ENCODE measurements at regions not wholly inside any gene's neighbourhood (a gene's known extent, or its start where the extent isn't known, plus 50 kb on each side); places are given as distances from the start of the nearest gene placed in this dataset.
A peak's percentile ranks its signal among the peaks of the same experiment; 100 is the strongest.
"Not testable (repeated sequence)": the region's sequence is repeated elsewhere in the genome, so short reads cannot be mapped to it uniquely, and the experiment has no call there.

GRCh38 chr22:36084717-36085116, 56.1 kb upstream of the RBFOX2 start:
- no peak for TF ChIP-seq CTCF (IDR thresholded peaks at IDR 0.05)
- ATAC-seq (no peak), DNase-seq (no peak)
- no peaks in the 10 kb centered on the region for H3K4me1 Mint-ChIP-seq (ENCODE audit: low read depth)
- intact Hi-C loops (cut with micrococcal nuclease): no loop called here
- no peaks in the 10 kb centered on the region for H3K27me3 Mint-ChIP-seq
- ChIA-PET CTCF (interaction anchor here (4.7 kb wide), 1 partner anchor 19 kb away, joined by 41 read pairs; no protein-coding TSS in a partner anchor), POLR2A (no interaction called here)
- H3K4me3 Mint-ChIP-seq: no peak overlapping the region
- H3K27ac Mint-ChIP-seq: no peak overlapping the region
- H3K9me3 Mint-ChIP-seq: no peaks in the 10 kb centered on the region
- H3K36me3 Mint-ChIP-seq (ENCODE audit: low read depth): no peaks in the 10 kb centered on the region

- Mint-ChIP-seq H3K4me3 (no peak overlapping the region), H3K27ac (no peak overlapping the region)
These were observed 54.4 kb upstream of the RBFOX2 start for GRCh38 chr22:36083056-36083455.

GRCh38 chr22:36081023-36081431, 52.4 kb upstream of the RBFOX2 start:
- POLR2A ChIA-PET: no interaction called here
- no peak for DNase-seq

More at GRCh38 chr22:36083056-36083455, 54.4 kb upstream of the RBFOX2 start:
- no peaks in the 10 kb centered on the region for H3K36me3 Mint-ChIP-seq (ENCODE audit: low read depth)
- CTCF ChIA-PET: interaction anchor here (0.8 to 4.7 kb wide), 2 partner anchors 18 to 41 kb away, joined by 3 to 41 read pairs; no protein-coding TSS in a partner anchor
- TF ChIP-seq CTCF (IDR thresholded peaks at IDR 0.05): no peak
- intact Hi-C loops (cut with micrococcal nuclease): no loop called here
- DNase-seq: no peak
- ATAC-seq: no peak
- no peaks in the 10 kb centered on the region for H3K27me3 Mint-ChIP-seq
- POLR2A ChIA-PET: no interaction called here
- H3K9me3 Mint-ChIP-seq: no peaks in the 10 kb centered on the region
- H3K4me1 Mint-ChIP-seq (ENCODE audit: low read depth): no peaks in the 10 kb centered on the region

GRCh38 chr22:36080281-36080680, 51.7 kb upstream of the RBFOX2 start:
- DNase-seq; H3K4me3 Mint-ChIP-seq; H3K4me1 Mint-ChIP-seq (ENCODE audit: low read depth); H3K27ac Mint-ChIP-seq; H3K27me3 Mint-ChIP-seq; POLR2A ChIA-PET; H3K9me3 Mint-ChIP-seq; intact Hi-C loops (cut with micrococcal nuclease); ATAC-seq; H3K36me3 Mint-ChIP-seq (ENCODE audit: low read depth): not testable (repeated sequence)
- CTCF ChIA-PET: interaction anchor here (8.5 kb wide), 1 partner anchor 14 kb away, joined by 94 read pairs; no protein-coding TSS in a partner anchor

More at GRCh38 chr22:36081023-36081431, 52.4 kb upstream of the RBFOX2 start:
- no peaks in the 10 kb centered on the region for H3K9me3 Mint-ChIP-seq
- intact Hi-C loops (cut with micrococcal nuclease): no loop called here
- H3K27ac Mint-ChIP-seq: no peak overlapping the region
- H3K27me3 Mint-ChIP-seq: no peaks in the 10 kb centered on the region
- no peak for ATAC-seq
- H3K4me1 Mint-ChIP-seq (ENCODE audit: low read depth): no peaks in the 10 kb centered on the region
- CTCF ChIA-PET: interaction anchor here (8.5 kb wide), 1 partner anchor 15 kb away, joined by 94 read pairs; no protein-coding TSS in a partner anchor
- H3K4me3 Mint-ChIP-seq: no peak overlapping the region
- no peak for TF ChIP-seq CTCF (IDR thresholded peaks at IDR 0.05)
- H3K36me3 Mint-ChIP-seq (ENCODE audit: low read depth): no peaks in the 10 kb centered on the region

GRCh38 chr22:36079041-36079440, 50.4 kb upstream of the RBFOX2 start:
- H3K27me3 Mint-ChIP-seq: no peaks in the 10 kb centered on the region
- ChIA-PET POLR2A (no interaction called here), CTCF (interaction anchor here (1.2 to 8.5 kb wide), 2 partner anchors 11 to 13 kb away, joined by 5 to 94 read pairs; no protein-coding TSS in a partner anchor)
- H3K27ac Mint-ChIP-seq: no peak overlapping the region
- H3K9me3 Mint-ChIP-seq: no peaks in the 10 kb centered on the region
- no peak overlapping the region for H3K4me3 Mint-ChIP-seq
- H3K4me1 Mint-ChIP-seq (ENCODE audit: low read depth): no peaks in the 10 kb centered on the region
- TF ChIP-seq CTCF (IDR thresholded peaks at IDR 0.05): no peak
- peak; percentile 28 for DNase-seq
- intact Hi-C loops (cut with micrococcal nuclease): no loop called here
- ATAC-seq: no peak
- no peaks in the 10 kb centered on the region for H3K36me3 Mint-ChIP-seq (ENCODE audit: low read depth)

All from activated CD8-positive, alpha-beta T cell treated with anti-CD3 and anti-CD28 coated beads for 36 hours (primary cell).